ENCODE measurements at regions not wholly inside any gene's neighbourhood (a gene's known extent, or its start where the extent isn't known, plus 50 kb on each side); places are given as distances from the start of the nearest gene placed in this dataset.

DNA sequence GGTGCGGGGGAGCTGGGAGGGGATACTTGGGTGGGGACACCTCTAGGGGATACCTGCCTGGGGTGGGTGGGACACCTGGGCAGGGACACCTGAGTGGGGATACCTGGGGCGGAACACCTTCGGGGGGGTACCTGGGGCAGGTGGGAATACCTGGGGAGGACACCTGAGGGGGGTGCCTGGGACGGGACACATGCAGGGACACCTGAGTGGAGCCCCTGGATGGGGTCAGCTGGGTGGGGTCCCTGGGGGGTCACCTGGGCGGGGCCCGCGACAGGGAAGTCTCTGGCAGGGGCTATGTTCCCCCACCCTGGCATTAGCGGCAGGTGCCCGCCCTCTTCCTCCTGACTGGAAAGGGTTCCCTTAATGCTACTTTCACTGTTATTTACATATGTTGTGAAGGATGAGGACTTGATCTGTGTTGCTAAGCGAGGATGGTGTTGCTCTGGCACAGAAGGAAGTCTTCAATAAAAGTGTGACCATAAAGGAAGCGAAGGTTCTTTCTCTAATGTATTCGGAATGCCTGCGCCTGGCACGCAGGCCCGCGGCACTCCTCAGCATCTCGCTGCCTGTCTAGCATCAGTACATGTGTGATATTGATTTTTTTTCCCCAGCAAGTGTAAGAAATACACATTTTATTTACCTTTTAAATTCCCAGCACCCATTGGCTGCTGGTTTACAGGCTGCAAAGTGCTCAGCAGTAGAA, 801.7 kb downstream of the BRD1 start:
- no peaks in the 10 kb centered on the region for H3K9me2 ChIP-seq (ENCODE audit: insufficient read depth)
- no peak overlapping the region for H3K4me2 ChIP-seq (ENCODE audit: unreplicated experiment)
- DNase-seq = no peak
- no peak overlapping the region for H2AFZ ChIP-seq
- no peaks in the 10 kb centered on the region for H3K9me3 ChIP-seq (ENCODE audit: low read depth)
- in situ Hi-C loops (cut with MboI) = no loop called here
- H3K79me2 ChIP-seq (ENCODE audit: insufficient read depth) = no peaks in the 10 kb centered on the region
- no peaks in the 10 kb centered on the region for H3K27me3 ChIP-seq (replicated peaks; ENCODE audit: insufficient read depth)
- TF ChIP-seq EZH2phosphoT487 (IDR thresholded peaks at IDR 0.05; ENCODE audit: insufficient read depth, low read depth) (no peak), EZH2 (IDR thresholded peaks at IDR 0.05; ENCODE audit: insufficient read depth, poor library complexity, severe bottlenecking) (no peak)
- no peaks in the 10 kb centered on the region for H3F3A ChIP-seq (ENCODE audit: insufficient read depth)
- H3K4me1 ChIP-seq (ENCODE audit: insufficient read depth) = no peaks in the 10 kb centered on the region
- H3K4me3 ChIP-seq = no peak overlapping the region
- no peak overlapping the region for H3K27ac ChIP-seq
- no peaks in the 10 kb centered on the region for H3K36me3 ChIP-seq (ENCODE audit: low read depth)
- no peaks in the 10 kb centered on the region for H4K20me1 ChIP-seq (ENCODE audit: insufficient read depth)
- WGBS, 2 experiments (ENCODE audit: low coverage in 1 of 2, low lambda C conversion rate in 2 of 2, missing lambda C conversion rate in 2 of 2) = 63 to 70% methylated on average over 9 to 17 of the region's 17 CpGs
- H3K9ac ChIP-seq = no peak overlapping the region

DNA sequence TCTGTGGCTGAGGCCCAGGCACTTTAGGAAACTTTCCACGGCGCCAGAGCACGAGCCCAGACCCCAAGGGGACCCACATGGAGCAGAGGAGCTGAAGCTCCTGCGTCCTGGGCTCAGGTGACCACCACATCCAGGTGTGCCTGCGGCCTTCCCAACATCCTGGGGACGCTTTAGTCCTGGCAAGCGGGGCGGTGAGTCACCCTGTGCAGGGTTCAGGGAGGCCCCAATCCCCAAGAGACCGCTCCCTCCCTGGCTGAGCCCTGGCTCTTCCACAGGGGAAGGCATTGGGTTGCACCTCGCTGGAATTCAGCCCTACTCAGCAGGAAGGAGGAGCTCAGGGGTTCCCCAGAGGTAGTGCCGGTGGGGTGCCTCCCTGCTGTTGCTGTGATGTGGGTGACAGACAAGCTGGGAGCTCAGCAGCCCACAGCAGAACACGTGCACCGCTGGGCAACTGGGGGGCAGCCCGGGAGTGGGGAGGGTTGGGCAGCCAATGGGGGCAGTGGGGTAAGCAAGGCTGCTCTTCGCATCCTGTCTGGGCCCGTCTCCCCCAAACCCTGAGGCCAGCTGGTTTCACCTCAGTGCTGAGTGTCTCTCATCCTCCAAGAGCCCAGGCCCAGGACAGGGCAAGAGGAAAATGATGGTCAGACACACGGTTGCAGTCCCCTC, 802.8 kb downstream of the BRD1 start:
- DNase-seq = no peak
- H3K4me2 ChIP-seq (ENCODE audit: unreplicated experiment) = no peak overlapping the region

GRCh38 chr22:49023879-49024774, 803.5 kb downstream of the BRD1 start:
- Histone ChIP-seq H3K9me2 (ENCODE audit: insufficient read depth) (no peaks in the 10 kb centered on the region), H3F3A (ENCODE audit: insufficient read depth) (no peaks in the 10 kb centered on the region), H3K9ac (no peak overlapping the region), H3K4me3 (no peak overlapping the region), H3K4me1 (ENCODE audit: insufficient read depth) (no peaks in the 10 kb centered on the region), H4K20me1 (ENCODE audit: insufficient read depth) (no peaks in the 10 kb centered on the region), H3K4me2 (ENCODE audit: unreplicated experiment) (no peak overlapping the region), H3K79me2 (ENCODE audit: insufficient read depth) (no peaks in the 10 kb centered on the region), H3K27ac (no peak overlapping the region), H3K27me3 (replicated peaks; ENCODE audit: insufficient read depth) (no peaks in the 10 kb centered on the region), H3K36me3 (ENCODE audit: low read depth) (no peaks in the 10 kb centered on the region), H2AFZ (no peak overlapping the region), H3K9me3 (ENCODE audit: low read depth) (no peaks in the 10 kb centered on the region)
- TF ChIP-seq EZH2phosphoT487 (IDR thresholded peaks at IDR 0.05; ENCODE audit: insufficient read depth, low read depth) = no peak
- TF ChIP-seq EZH2 (IDR thresholded peaks at IDR 0.05; ENCODE audit: insufficient read depth, poor library complexity, severe bottlenecking) = no peak
- in situ Hi-C loops (cut with MboI) = no loop called here
- 63 to 65% methylated on average over 38 of the region's 38 CpGs for WGBS, 2 experiments (ENCODE audit: low coverage in 1 of 2, low lambda C conversion rate in 2 of 2, missing lambda C conversion rate in 2 of 2)
- DNase-seq = no peak

More for the DNA sequence above, 802.8 kb downstream of the BRD1 start:
- no peaks in the 10 kb centered on the region for H3K9me2 ChIP-seq (ENCODE audit: insufficient read depth)
- TF ChIP-seq EZH2phosphoT487 (IDR thresholded peaks at IDR 0.05; ENCODE audit: insufficient read depth, low read depth) (no peak), EZH2 (IDR thresholded peaks at IDR 0.05; ENCODE audit: insufficient read depth, poor library complexity, severe bottlenecking) (no peak)
- H3K9ac ChIP-seq = no peak overlapping the region
- H3K79me2 ChIP-seq (ENCODE audit: insufficient read depth) = no peaks in the 10 kb centered on the region
- in situ Hi-C loops (cut with MboI) = no loop called here
- H3K27me3 ChIP-seq (replicated peaks; ENCODE audit: insufficient read depth) = no peaks in the 10 kb centered on the region
- H2AFZ ChIP-seq = no peak overlapping the region
- 47 to 57% methylated on average over 13 to 17 of the region's 17 CpGs for WGBS, 2 experiments (ENCODE audit: low coverage in 1 of 2, low lambda C conversion rate in 2 of 2, missing lambda C conversion rate in 2 of 2)
- no peaks in the 10 kb centered on the region for H3K9me3 ChIP-seq (ENCODE audit: low read depth)
- H3K27ac ChIP-seq = no peak overlapping the region
- H3K4me3 ChIP-seq = no peak overlapping the region
- no peaks in the 10 kb centered on the region for H3F3A ChIP-seq (ENCODE audit: insufficient read depth)
- H4K20me1 ChIP-seq (ENCODE audit: insufficient read depth) = no peaks in the 10 kb centered on the region
- no peaks in the 10 kb centered on the region for H3K4me1 ChIP-seq (ENCODE audit: insufficient read depth)
- H3K36me3 ChIP-seq (ENCODE audit: low read depth) = no peaks in the 10 kb centered on the region

- no peaks in the 10 kb centered on the region for H3F3A ChIP-seq (ENCODE audit: insufficient read depth)
- DNase-seq = no peak
- no peak overlapping the region for H3K27ac ChIP-seq
- H3K79me2 ChIP-seq (ENCODE audit: insufficient read depth) = no peaks in the 10 kb centered on the region
- no peak overlapping the region for H2AFZ ChIP-seq
- TF ChIP-seq EZH2phosphoT487 (IDR thresholded peaks at IDR 0.05; ENCODE audit: insufficient read depth, low read depth) (no peak), EZH2 (IDR thresholded peaks at IDR 0.05; ENCODE audit: insufficient read depth, poor library complexity, severe bottlenecking) (no peak)
- no peak overlapping the region for H3K4me3 ChIP-seq
- H3K4me2 ChIP-seq (ENCODE audit: unreplicated experiment) = no peak overlapping the region
- H3K9me2 ChIP-seq (ENCODE audit: insufficient read depth) = no peaks in the 10 kb centered on the region
- H3K36me3 ChIP-seq (ENCODE audit: low read depth) = no peaks in the 10 kb centered on the region
- no peaks in the 10 kb centered on the region for H4K20me1 ChIP-seq (ENCODE audit: insufficient read depth)
- no peaks in the 10 kb centered on the region for H3K4me1 ChIP-seq (ENCODE audit: insufficient read depth)
- no peaks in the 10 kb centered on the region for H3K27me3 ChIP-seq (replicated peaks; ENCODE audit: insufficient read depth)
- in situ Hi-C loops (cut with MboI) = no loop called here
- no peak overlapping the region for H3K9ac ChIP-seq
- 30 to 31% methylated on average over 22 of the region's 22 CpGs for WGBS, 2 experiments (ENCODE audit: low coverage in 1 of 2, low lambda C conversion rate in 2 of 2, missing lambda C conversion rate in 2 of 2)
- no peaks in the 10 kb centered on the region for H3K9me3 ChIP-seq (ENCODE audit: low read depth)
These were observed 804.4 kb downstream of the BRD1 start for GRCh38 chr22:49023161-49023878.
